ENCODE measurements at regions not wholly inside any gene's neighbourhood (a gene's known extent, or its start where the extent isn't known, plus 50 kb on each side); places are given as distances from the start of the nearest gene placed in this dataset.

GRCh38 chr14:85106506-85106905, 423.4 kb upstream of the FLRT2 start:
- Histone ChIP-seq H3K27me3 (replicated peaks; ENCODE audit: control insufficient read depth, insufficient read depth, low read length) (no peaks in the 10 kb centered on the region), H3K36me3 (ENCODE audit: control insufficient read depth, insufficient read depth, low read length) (no peaks in the 10 kb centered on the region), H3K4me3 (replicated peaks; ENCODE audit: low read depth, low read length) (no peak overlapping the region)
- no peak for DNase-seq (ENCODE audit: extremely low read depth, insufficient read length)
- no peak for TF ChIP-seq CTCF (IDR thresholded peaks at IDR 0.05; ENCODE audit: insufficient read depth, low read length, poor library complexity, severe bottlenecking)

GRCh38 chr14:85112762-85113161, 417.2 kb upstream of the FLRT2 start:
- no peak for DNase-seq (ENCODE audit: extremely low read depth, insufficient read length)
- Histone ChIP-seq H3K27me3 (replicated peaks; ENCODE audit: control insufficient read depth, insufficient read depth, low read length) (no peaks in the 10 kb centered on the region), H3K4me3 (replicated peaks; ENCODE audit: low read depth, low read length) (no peak overlapping the region), H3K36me3 (ENCODE audit: control insufficient read depth, insufficient read depth, low read length) (no peaks in the 10 kb centered on the region)
- TF ChIP-seq CTCF (IDR thresholded peaks at IDR 0.05; ENCODE audit: insufficient read depth, low read length, poor library complexity, severe bottlenecking) = no peak

GRCh38 chr14:85115921-85116320, 414.0 kb upstream of the FLRT2 start:
- Histone ChIP-seq H3K4me3 (replicated peaks; ENCODE audit: low read depth, low read length) (no peak overlapping the region), H3K36me3 (ENCODE audit: control insufficient read depth, insufficient read depth, low read length) (no peaks in the 10 kb centered on the region), H3K27me3 (replicated peaks; ENCODE audit: control insufficient read depth, insufficient read depth, low read length) (no peaks in the 10 kb centered on the region)
- DNase-seq (ENCODE audit: extremely low read depth, insufficient read length) = no peak
- no peak for TF ChIP-seq CTCF (IDR thresholded peaks at IDR 0.05; ENCODE audit: insufficient read depth, low read length, poor library complexity, severe bottlenecking)

DNA sequence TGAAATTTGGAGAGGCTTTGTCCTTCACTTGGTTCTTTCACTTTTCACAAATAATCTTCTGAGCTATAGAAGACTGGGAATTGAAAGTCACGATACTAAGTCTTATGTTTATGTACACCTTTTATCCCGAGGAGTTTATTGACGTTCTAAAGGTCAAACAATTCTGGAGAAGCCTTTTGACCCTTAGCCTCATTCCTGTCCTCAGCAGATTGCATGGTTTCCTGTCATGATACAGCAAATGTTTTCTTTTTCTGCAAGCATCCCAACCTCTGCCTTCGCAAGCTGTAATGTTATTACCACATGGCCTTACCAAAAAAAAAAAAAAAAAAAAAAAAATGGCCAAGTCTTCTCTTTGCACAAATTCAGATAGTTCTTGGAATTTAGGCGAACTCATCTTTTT, 411.7 kb upstream of the FLRT2 start:
- Histone ChIP-seq H3K4me3 (replicated peaks; ENCODE audit: low read depth, low read length) (no peak overlapping the region), H3K27me3 (replicated peaks; ENCODE audit: control insufficient read depth, insufficient read depth, low read length) (no peaks in the 10 kb centered on the region), H3K36me3 (ENCODE audit: control insufficient read depth, insufficient read depth, low read length) (no peaks in the 10 kb centered on the region)
- DNase-seq (ENCODE audit: extremely low read depth, insufficient read length) = no peak
- no peak for TF ChIP-seq CTCF (IDR thresholded peaks at IDR 0.05; ENCODE audit: insufficient read depth, low read length, poor library complexity, severe bottlenecking)

DNA sequence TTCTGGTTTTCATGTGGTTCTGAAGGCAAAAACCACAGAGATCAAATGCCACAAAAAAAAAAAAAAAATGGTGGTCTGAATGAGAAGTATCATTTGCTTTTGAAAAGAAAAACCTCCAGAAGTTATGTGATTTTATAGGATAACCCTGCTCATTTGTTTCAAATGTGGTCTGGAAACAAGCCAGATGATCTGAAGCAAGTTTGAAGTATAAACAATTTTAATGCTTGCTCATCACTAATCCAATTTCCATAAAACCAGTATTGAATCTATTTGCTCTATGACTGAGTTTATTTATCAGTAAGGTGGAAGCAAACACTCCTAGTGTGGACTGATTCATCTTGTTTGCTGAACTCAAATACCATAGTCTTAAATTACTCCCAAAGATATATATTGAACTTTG, 407.3 kb upstream of the FLRT2 start:
- no peak for TF ChIP-seq CTCF (IDR thresholded peaks at IDR 0.05; ENCODE audit: insufficient read depth, low read length, poor library complexity, severe bottlenecking)
- no peaks in the 10 kb centered on the region for H3K27me3 ChIP-seq (replicated peaks; ENCODE audit: control insufficient read depth, insufficient read depth, low read length)
- H3K36me3 ChIP-seq (ENCODE audit: control insufficient read depth, insufficient read depth, low read length) = no peaks in the 10 kb centered on the region
- no peak for DNase-seq (ENCODE audit: extremely low read depth, insufficient read length)
- H3K4me3 ChIP-seq (replicated peaks; ENCODE audit: low read depth, low read length) = no peak overlapping the region

- no peak for TF ChIP-seq CTCF (IDR thresholded peaks at IDR 0.05; ENCODE audit: insufficient read depth, low read length, poor library complexity, severe bottlenecking)
- H3K27me3 ChIP-seq (replicated peaks; ENCODE audit: control insufficient read depth, insufficient read depth, low read length) = no peaks in the 10 kb centered on the region
- no peak for DNase-seq (ENCODE audit: extremely low read depth, insufficient read length)
- no peaks in the 10 kb centered on the region for H3K36me3 ChIP-seq (ENCODE audit: control insufficient read depth, insufficient read depth, low read length)
- H3K4me3 ChIP-seq (replicated peaks; ENCODE audit: low read depth, low read length) = no peak overlapping the region
Measured at GRCh38 chr14:85123755-85124154, 406.2 kb upstream of the FLRT2 start.
